ENCODE measurements at regions not wholly inside any gene's neighbourhood (a gene's known extent, or its start where the extent isn't known, plus 50 kb on each side); places are given as distances from the start of the nearest gene placed in this dataset.
"Not testable (repeated sequence)": the region's sequence is repeated elsewhere in the genome, so short reads cannot be mapped to it uniquely, and the experiment has no call there.

- not testable (repeated sequence) for DNase-seq (ENCODE audit: low read depth in 2 of 2)
Observed at GRCh38 chr9:40906879-40907278, 221.6 kb downstream of the FOXD4L6 start.

GRCh38 chr9:40892315-40892714 lies 236.2 kb downstream of the FOXD4L6 start:
- DNase-seq (ENCODE audit: low read depth in 2 of 2), result not testable (repeated sequence)

GRCh38 chr9:40885858-40886257 lies 242.6 kb downstream of the FOXD4L6 start:
- not testable (repeated sequence) for DNase-seq (ENCODE audit: low read depth in 2 of 2)

GRCh38 chr9:40884902-40885490 lies 243.5 kb downstream of the FOXD4L6 start:
- DNase-seq (ENCODE audit: low read depth in 2 of 2), result not testable (repeated sequence)

GRCh38 chr9:40884072-40884901 lies 244.2 kb downstream of the FOXD4L6 start:
- DNase-seq (ENCODE audit: low read depth in 2 of 2), result no peak

GRCh38 chr9:40883423-40884071 lies 244.9 kb downstream of the FOXD4L6 start:
- not testable (repeated sequence) for DNase-seq (ENCODE audit: low read depth in 2 of 2)

- not testable (repeated sequence) for DNase-seq (ENCODE audit: low read depth in 2 of 2)
Observed at GRCh38 chr9:40873753-40874295, 254.7 kb downstream of the FOXD4L6 start.

- DNase-seq (ENCODE audit: low read depth in 2 of 2), result not testable (repeated sequence)
Observed at GRCh38 chr9:40868437-40868836, 260.0 kb downstream of the FOXD4L6 start.

All from stimulated activated CD4-positive, alpha-beta T cell treated with anti-CD3 and anti-CD28 coated beads, Interleukin-15, amount 100 ng/mL, for 48 hours (primary cell).